GM06990 (cell line): ENCODE measurements at regions not wholly inside any gene's neighbourhood (a gene's known extent, or its start where the extent isn't known, plus 50 kb on each side); places are given as distances from the start of the nearest gene placed in this dataset.

ENCODE experiments used
- DNase-seq: peaks from one replicate; pipeline ENCODE4 v3.0.0-alpha.2; 2011; ENCODE audit not compliant: insufficient read length; ENCODE audit errors: extremely low read depth
- H3K27me3 ChIP-seq: replicated peaks from 2 replicates; pipeline ENCODE4 v1.6.0; 2011; ENCODE audit warnings: low read length; ENCODE audit not compliant: control insufficient read depth, insufficient read depth
- H3K36me3 ChIP-seq: 2 replicates; pipeline ENCODE4 v1.5.1; 2011; ENCODE audit warnings: low read length; ENCODE audit not compliant: control insufficient read depth, insufficient read depth
- H3K4me3 ChIP-seq: replicated peaks from 2 replicates; pipeline ENCODE4 v1.5.1; 2011; ENCODE audit warnings: low read depth, mild to moderate bottlenecking, control low read depth, low read length
- TF ChIP-seq, protein P1 (sequence below): IDR thresholded peaks from 2 replicates; pipeline ENCODE4 v1.5.1; 2011; ENCODE audit warnings: low read length, control low read depth, mild to moderate bottlenecking, inconsistent platforms; ENCODE audit not compliant: insufficient read depth, poor library complexity, severe bottlenecking

DNA sequence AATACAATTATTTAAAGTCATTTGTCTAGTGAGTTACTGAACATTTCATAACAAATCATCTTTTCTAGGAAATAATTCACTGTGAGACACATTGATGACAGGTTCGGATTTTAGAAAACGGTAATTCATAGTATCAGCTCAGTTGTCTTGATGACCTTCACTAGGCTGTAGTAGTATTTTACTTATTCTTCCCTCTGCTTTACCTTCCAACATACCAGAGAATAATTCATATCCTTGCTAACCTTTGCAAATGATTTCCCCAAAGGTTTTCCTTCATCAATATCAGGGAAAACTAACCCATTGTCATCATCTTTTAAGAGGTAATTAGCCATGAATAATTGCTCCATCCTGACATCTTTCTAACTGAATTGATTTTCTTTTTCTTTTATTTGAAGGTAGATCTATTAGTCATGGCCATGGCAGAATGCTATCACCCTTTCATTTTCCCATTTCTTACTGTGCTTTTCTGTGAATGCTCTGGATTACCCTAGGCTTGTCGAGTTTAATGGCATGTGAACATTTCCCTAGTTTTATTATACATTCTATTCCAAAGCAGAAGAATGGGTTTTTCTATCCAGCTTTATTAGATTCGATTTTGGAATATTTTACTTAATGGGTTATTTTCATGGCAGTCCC, 299.2 kb downstream of the OLFM4 start:
- no peak for DNase-seq
- no peaks in the 10 kb centered on the region for H3K27me3 ChIP-seq
- TF ChIP-seq, protein P1, sequence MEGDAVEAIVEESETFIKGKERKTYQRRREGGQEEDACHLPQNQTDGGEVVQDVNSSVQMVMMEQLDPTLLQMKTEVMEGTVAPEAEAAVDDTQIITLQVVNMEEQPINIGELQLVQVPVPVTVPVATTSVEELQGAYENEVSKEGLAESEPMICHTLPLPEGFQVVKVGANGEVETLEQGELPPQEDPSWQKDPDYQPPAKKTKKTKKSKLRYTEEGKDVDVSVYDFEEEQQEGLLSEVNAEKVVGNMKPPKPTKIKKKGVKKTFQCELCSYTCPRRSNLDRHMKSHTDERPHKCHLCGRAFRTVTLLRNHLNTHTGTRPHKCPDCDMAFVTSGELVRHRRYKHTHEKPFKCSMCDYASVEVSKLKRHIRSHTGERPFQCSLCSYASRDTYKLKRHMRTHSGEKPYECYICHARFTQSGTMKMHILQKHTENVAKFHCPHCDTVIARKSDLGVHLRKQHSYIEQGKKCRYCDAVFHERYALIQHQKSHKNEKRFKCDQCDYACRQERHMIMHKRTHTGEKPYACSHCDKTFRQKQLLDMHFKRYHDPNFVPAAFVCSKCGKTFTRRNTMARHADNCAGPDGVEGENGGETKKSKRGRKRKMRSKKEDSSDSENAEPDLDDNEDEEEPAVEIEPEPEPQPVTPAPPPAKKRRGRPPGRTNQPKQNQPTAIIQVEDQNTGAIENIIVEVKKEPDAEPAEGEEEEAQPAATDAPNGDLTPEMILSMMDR, result no peak
- no peaks in the 10 kb centered on the region for H3K36me3 ChIP-seq
- H3K4me3 ChIP-seq, result no peak overlapping the region

DNA sequence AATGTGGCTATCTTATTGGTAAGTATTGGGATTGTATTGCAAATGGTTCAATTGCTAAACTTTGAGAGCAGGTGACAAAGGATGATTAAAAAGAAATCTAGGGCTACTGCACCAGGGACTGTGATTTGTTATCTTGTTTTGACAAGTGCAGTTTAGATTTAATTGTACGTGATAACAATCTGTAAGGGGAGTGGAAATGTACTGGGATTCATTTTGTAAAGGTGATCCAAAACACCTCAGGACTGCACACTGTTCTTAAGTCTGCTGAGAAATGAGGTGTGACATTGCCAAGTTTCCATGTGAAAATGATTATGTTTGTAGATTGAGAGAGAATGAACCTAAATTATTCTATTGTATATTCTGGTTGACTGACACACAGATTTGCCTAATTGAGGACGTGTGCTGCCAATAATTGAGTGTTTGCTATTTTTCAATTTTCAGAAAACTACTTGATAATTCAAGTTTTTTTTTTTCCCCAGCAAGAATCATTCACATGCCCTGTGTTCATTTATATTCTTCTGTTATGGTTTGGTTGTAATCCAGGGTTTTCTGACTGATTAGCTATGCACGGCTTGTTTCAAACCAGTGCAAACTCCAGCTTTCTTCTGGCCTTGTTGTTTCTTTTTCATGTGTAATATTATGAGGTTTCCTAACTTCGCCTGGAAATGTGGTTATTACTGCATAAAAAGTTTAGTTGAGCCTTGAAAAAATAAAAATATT, 308.0 kb downstream of the OLFM4 start:
- H3K27me3 ChIP-seq, result no peaks in the 10 kb centered on the region
- no peaks in the 10 kb centered on the region for H3K36me3 ChIP-seq
- TF ChIP-seq, protein P1, result no peak
- no peak for DNase-seq
- no peak overlapping the region for H3K4me3 ChIP-seq

DNA sequence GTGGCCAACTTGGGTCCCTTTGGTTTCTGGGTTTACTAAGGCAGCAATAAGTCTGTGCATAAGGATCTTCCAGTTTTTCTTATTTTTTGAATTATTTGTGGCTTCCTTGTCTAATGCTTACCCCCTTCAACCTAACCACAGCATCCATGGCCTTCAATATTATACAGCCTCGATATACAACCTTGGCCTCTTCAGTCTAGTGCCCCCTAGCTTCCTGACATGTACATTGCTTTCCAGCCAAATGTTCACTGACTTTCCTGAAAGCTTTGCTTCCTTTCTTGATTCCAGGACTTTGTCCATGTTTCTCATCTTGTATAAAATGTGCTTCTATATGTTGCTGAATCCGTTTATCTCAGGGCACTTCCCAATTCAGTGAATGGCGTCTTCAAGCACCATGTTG, 310.1 kb downstream of the OLFM4 start:
- TF ChIP-seq, protein P1, result no peak
- no peaks in the 10 kb centered on the region for H3K36me3 ChIP-seq
- H3K27me3 ChIP-seq, result no peaks in the 10 kb centered on the region
- no peak overlapping the region for H3K4me3 ChIP-seq
- DNase-seq, result no peak

DNA sequence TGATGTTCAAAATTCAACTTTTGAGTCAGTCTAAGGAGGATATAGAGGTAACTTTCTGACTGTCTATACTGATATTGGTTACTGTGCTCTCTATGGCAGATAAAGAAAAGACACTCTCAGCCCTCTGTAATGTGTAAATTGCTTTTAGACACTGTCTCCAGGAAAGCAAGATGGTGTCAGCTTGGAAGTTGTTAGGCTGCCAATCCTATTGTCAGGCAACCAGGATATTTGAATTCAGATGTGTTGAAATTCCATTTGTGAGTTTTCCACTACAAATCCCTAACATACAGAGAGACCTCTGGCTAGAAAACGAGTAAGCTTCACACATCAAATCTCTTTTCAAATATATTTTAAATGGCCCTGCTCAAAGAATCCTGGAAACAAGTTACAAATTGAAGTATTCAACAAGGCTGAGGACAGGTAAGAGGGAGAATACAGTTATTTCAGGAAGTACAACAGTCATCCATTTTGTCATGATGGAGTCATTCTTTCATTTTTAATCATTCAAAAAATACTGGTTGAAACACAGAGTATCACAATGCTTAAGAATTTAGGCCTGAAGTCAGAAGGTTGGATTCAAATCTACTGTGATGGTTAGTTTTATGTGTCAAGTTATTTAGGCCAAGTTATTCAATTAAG, 312.0 kb downstream of the OLFM4 start:
- Histone ChIP-seq H3K36me3 (no peaks in the 10 kb centered on the region), H3K27me3 (no peaks in the 10 kb centered on the region), H3K4me3 (no peak overlapping the region)
- TF ChIP-seq, protein P1, result no peak
- no peak for DNase-seq

DNA sequence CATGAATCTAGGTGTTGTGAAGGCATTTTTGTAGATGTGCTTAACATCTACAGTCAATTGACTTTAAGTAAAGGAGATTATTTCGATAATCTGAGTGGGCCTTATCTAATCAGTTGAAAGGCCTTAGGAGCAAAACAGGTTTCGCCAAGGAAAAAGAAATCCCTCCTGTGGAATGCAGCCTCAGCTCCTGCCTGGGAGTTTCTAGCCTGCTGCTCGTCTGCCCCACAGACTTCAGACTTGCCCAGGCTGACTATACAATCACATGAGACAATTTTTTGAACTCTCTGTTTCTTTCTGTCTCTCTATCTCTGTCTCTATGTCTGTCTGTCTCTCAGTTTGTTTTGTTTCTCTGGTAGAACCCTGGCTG, 312.5 kb downstream of the OLFM4 start:
- no peak for DNase-seq
- H3K27me3 ChIP-seq, result no peaks in the 10 kb centered on the region

More for the DNA sequence above, 312.5 kb downstream of the OLFM4 start:
- H3K4me3 ChIP-seq, result no peak overlapping the region
- H3K36me3 ChIP-seq, result no peaks in the 10 kb centered on the region
- TF ChIP-seq, protein P1, result no peak
